MM.1S (cell line): ENCODE measurements at regions not wholly inside any gene's neighbourhood (a gene's known extent, or its start where the extent isn't known, plus 50 kb on each side); places are given as distances from the start of the nearest gene placed in this dataset.

Source experiments
- DNase-seq: peaks from one replicate; pipeline ENCODE4 v3.0.0-alpha.2; 2015
- H2AFZ ChIP-seq: fragments of 300-600 bp; sonication (generic); 2 replicates; pipeline ENCODE4 v1.6.0; 2016; ENCODE audit warnings: antibody characterized with exemption, low read length
- H3F3A ChIP-seq: fragments of 300-600 bp; sonication (generic); 2 replicates; pipeline ENCODE4 v1.6.1; 2016; ENCODE audit warnings: mild to moderate bottlenecking, antibody characterized with exemption, low read length, moderate library complexity, mixed read lengths; ENCODE audit not compliant: insufficient read depth
- H3K27ac ChIP-seq: fragments of 300-600 bp; sonication (generic); 2 replicates; pipeline ENCODE4 v1.5.1; 2016; ENCODE audit warnings: mild to moderate bottlenecking, low read length
- H3K27me3 ChIP-seq: fragments of 300-600 bp; sonication (generic); replicated peaks from 2 replicates; pipeline ENCODE4 v1.6.0; 2016; ENCODE audit warnings: low read length; ENCODE audit not compliant: insufficient read depth
- H3K36me3 ChIP-seq: fragments of 300-600 bp; sonication (generic); replicated peaks from 2 replicates; pipeline ENCODE4 v1.6.1; 2016; ENCODE audit warnings: mild to moderate bottlenecking, low read length, mixed read lengths; ENCODE audit not compliant: insufficient read depth
- H3K4me1 ChIP-seq: fragments of 300-600 bp; sonication (generic); 2 replicates; pipeline ENCODE4 v1.6.1; 2016; ENCODE audit warnings: low read length, mixed read lengths
- H3K4me2 ChIP-seq: fragments of 300-600 bp; sonication (generic); 2 replicates; pipeline ENCODE4 v1.6.0; 2016; ENCODE audit warnings: low read depth, low read length
- H3K4me3 ChIP-seq: fragments of 300-600 bp; sonication (generic); 2 replicates; pipeline ENCODE4 v1.5.1; 2016; ENCODE audit warnings: low read length, mixed read lengths
- H3K79me2 ChIP-seq: fragments of 300-600 bp; sonication (generic); 2 replicates; pipeline ENCODE4 v1.6.1; 2016; ENCODE audit warnings: mixed run types, low read length, mixed read lengths
- H3K9ac ChIP-seq: fragments of 300-600 bp; sonication (generic); 2 replicates; pipeline ENCODE4 v1.6.1; 2016; ENCODE audit warnings: low read length, mixed read lengths
- H3K9me2 ChIP-seq: fragments of 300-600 bp; sonication (generic); replicated peaks from 2 replicates; pipeline ENCODE4 v1.6.1; 2016; ENCODE audit warnings: mild to moderate bottlenecking, low read length, mixed read lengths; ENCODE audit not compliant: insufficient read depth
- H3K9me3 ChIP-seq: fragments of 300-600 bp; sonication (generic); replicated peaks from 2 replicates; pipeline ENCODE4 v1.6.1; 2016; ENCODE audit warnings: mild to moderate bottlenecking, low read length, mixed read lengths; ENCODE audit not compliant: insufficient read depth
- H4K20me1 ChIP-seq: fragments of 300-600 bp; sonication (generic); 2 replicates; pipeline ENCODE4 v1.6.1; 2016; ENCODE audit warnings: mild to moderate bottlenecking, low read length, moderate library complexity, mixed read lengths; ENCODE audit not compliant: insufficient read depth
- EZH2 ChIP-seq: fragments of 300-600 bp; sonication (generic); optimal IDR thresholded peaks from 2 replicates; pipeline ENCODE3; 2017; ENCODE audit warnings: low read depth, mild to moderate bottlenecking, antibody characterized with exemption, low read length, mixed read lengths
- EZH2phosphoT487 ChIP-seq: fragments of 300-600 bp; sonication (generic); IDR thresholded peaks from 2 replicates; pipeline ENCODE4 v1.6.1; 2018; ENCODE audit warnings: antibody characterized with exemption, low read length
- TF ChIP-seq, protein P1 (sequence below): fragments of 300-600 bp; sonication (generic); IDR thresholded peaks from 2 replicates; pipeline ENCODE4 v1.5.1; 2016; ENCODE audit warnings: antibody characterized with exemption, low read length, mixed read lengths

DNA sequence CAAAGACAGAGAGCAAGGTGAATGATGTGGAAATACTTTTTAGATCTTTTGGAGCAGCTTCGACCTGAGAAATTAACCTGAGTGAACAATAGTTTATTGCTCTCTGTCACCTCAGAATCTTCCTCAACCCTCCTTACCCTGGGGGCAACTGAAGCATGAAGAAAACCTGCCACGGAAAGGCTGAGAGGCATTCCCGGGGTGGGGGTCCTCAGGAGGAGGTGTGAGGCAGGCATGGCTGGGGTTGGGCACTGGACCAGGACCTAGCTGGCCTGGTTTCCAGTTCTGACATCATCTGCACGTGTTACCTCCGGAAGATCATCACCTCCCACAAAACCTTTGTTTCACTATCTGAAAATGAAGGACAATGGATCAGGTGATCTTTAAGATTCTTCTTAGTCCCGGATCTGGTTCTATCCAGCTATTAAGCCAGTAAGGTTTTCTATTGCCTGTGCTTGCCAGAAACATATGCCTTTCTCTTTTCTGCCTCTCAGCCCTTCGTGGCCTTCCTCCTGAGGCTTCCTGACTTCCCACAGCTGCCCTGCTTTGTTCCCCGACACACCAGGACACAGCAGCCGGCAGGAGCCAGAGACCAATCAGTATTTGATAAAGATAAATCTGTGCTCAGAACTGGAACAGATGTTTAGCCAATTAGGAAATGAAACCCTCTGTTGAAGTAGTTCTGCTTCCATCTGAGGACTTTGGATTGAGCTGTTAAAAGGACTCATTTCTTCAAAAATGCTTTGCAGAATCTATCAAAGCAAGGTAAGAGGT lies 232.5 kb downstream of the TDRD15 start:
- H3K4me2 ChIP-seq = no peak overlapping the region
- H3K36me3 ChIP-seq = no peaks in the 10 kb centered on the region
- no peak overlapping the region for H3K4me3 ChIP-seq
- H3F3A ChIP-seq = no peaks in the 10 kb centered on the region
- H3K9me3 ChIP-seq = no peaks in the 10 kb centered on the region
- no peak overlapping the region for H2AFZ ChIP-seq
- no peaks in the 10 kb centered on the region for H3K79me2 ChIP-seq
- no peaks in the 10 kb centered on the region for H3K4me1 ChIP-seq
- H4K20me1 ChIP-seq = no peaks in the 10 kb centered on the region
- no peak overlapping the region for H3K27ac ChIP-seq
- H3K9me2 ChIP-seq = no peaks in the 10 kb centered on the region
- DNase-seq = no peak
- no peak overlapping the region for H3K9ac ChIP-seq
- H3K27me3 ChIP-seq = no peaks in the 10 kb centered on the region
- TF ChIP-seq, protein P1, sequence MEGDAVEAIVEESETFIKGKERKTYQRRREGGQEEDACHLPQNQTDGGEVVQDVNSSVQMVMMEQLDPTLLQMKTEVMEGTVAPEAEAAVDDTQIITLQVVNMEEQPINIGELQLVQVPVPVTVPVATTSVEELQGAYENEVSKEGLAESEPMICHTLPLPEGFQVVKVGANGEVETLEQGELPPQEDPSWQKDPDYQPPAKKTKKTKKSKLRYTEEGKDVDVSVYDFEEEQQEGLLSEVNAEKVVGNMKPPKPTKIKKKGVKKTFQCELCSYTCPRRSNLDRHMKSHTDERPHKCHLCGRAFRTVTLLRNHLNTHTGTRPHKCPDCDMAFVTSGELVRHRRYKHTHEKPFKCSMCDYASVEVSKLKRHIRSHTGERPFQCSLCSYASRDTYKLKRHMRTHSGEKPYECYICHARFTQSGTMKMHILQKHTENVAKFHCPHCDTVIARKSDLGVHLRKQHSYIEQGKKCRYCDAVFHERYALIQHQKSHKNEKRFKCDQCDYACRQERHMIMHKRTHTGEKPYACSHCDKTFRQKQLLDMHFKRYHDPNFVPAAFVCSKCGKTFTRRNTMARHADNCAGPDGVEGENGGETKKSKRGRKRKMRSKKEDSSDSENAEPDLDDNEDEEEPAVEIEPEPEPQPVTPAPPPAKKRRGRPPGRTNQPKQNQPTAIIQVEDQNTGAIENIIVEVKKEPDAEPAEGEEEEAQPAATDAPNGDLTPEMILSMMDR = no peak
- TF ChIP-seq EZH2 (no peak), EZH2phosphoT487 (no peak)

- H3K4me2 ChIP-seq = no peak overlapping the region
- H3K4me1 ChIP-seq = no peaks in the 10 kb centered on the region
- TF ChIP-seq EZH2 (no peak), EZH2phosphoT487 (no peak)
- TF ChIP-seq, protein P1 = no peak
- no peaks in the 10 kb centered on the region for H4K20me1 ChIP-seq
- no peaks in the 10 kb centered on the region for H3K9me2 ChIP-seq
- H3K9me3 ChIP-seq = no peaks in the 10 kb centered on the region
- H3F3A ChIP-seq = no peaks in the 10 kb centered on the region
- H3K27ac ChIP-seq = no peak overlapping the region
- no peak overlapping the region for H3K4me3 ChIP-seq
- no peak overlapping the region for H3K9ac ChIP-seq
- no peaks in the 10 kb centered on the region for H3K79me2 ChIP-seq
- no peak overlapping the region for H2AFZ ChIP-seq
- H3K36me3 ChIP-seq = no peaks in the 10 kb centered on the region
- no peak for DNase-seq
- H3K27me3 ChIP-seq = no peaks in the 10 kb centered on the region
Observed at GRCh38 chr2:21356857-21357255, 233.1 kb downstream of the TDRD15 start.

GRCh38 chr2:21358976-21359375 lies 235.2 kb downstream of the TDRD15 start:
- Histone ChIP-seq H3K27ac (no peak overlapping the region), H3K36me3 (no peaks in the 10 kb centered on the region), H2AFZ (no peak overlapping the region), H3K4me1 (no peaks in the 10 kb centered on the region), H4K20me1 (no peaks in the 10 kb centered on the region), H3K9me2 (no peaks in the 10 kb centered on the region), H3K4me2 (no peak overlapping the region), H3F3A (no peaks in the 10 kb centered on the region), H3K79me2 (no peaks in the 10 kb centered on the region), H3K4me3 (no peak overlapping the region), H3K9me3 (no peaks in the 10 kb centered on the region), H3K9ac (no peak overlapping the region), H3K27me3 (no peaks in the 10 kb centered on the region)
- DNase-seq = no peak
- TF ChIP-seq EZH2 (no peak), EZH2phosphoT487 (no peak)
- TF ChIP-seq, protein P1 = no peak
